WERI-Rb-1 (cell line): ENCODE measurements at regions not wholly inside any gene's neighbourhood (a gene's known extent, or its start where the extent isn't known, plus 50 kb on each side); places are given as distances from the start of the nearest gene placed in this dataset.

Source experiments
- DNase-seq: peaks from one replicate; pipeline ENCODE4 v3.0.0-alpha.2; 2020
- H3K27ac ChIP-seq: fragments of 250-450 bp; sonication (Bioruptor Pico); 2 replicates; pipeline ENCODE4 v1.5.1; 2020; ENCODE audit warnings: mild to moderate bottlenecking, moderate library complexity
- H3K27me3 ChIP-seq: fragments of 250-450 bp; sonication (Bioruptor Pico); 2 replicates; pipeline ENCODE4 v1.5.1; 2021; ENCODE audit warnings: mild to moderate bottlenecking, low read depth, moderate library complexity; ENCODE audit not compliant: insufficient read depth, severe bottlenecking
- H3K36me3 ChIP-seq: fragments of 250-450 bp; sonication (Bioruptor Pico); 2 replicates; pipeline ENCODE4 v1.5.1; 2020; ENCODE audit warnings: mild to moderate bottlenecking, moderate library complexity
- H3K4me3 ChIP-seq: 2 replicates; pipeline ENCODE4 v1.5.1; 2011; ENCODE audit warnings: low read depth, mild to moderate bottlenecking, control low read depth, low read length
- H3K9me3 ChIP-seq: fragments of 250-450 bp; sonication (Bioruptor Pico); 2 replicates; pipeline ENCODE4 v1.5.1; 2021; ENCODE audit warnings: mild to moderate bottlenecking, moderate library complexity; ENCODE audit not compliant: severe bottlenecking
- TF ChIP-seq, protein P1 (sequence below): IDR thresholded peaks from 2 replicates; pipeline ENCODE4 v1.5.1; 2011; ENCODE audit warnings: low read depth, mild to moderate bottlenecking, control low read depth, inconsistent platforms, low read length

- no peaks in the 10 kb centered on the region for H3K9me3 ChIP-seq
- H3K27me3 ChIP-seq = no peaks in the 10 kb centered on the region
- no peak for DNase-seq
- no peak overlapping the region for H3K27ac ChIP-seq
- TF ChIP-seq, protein P1, sequence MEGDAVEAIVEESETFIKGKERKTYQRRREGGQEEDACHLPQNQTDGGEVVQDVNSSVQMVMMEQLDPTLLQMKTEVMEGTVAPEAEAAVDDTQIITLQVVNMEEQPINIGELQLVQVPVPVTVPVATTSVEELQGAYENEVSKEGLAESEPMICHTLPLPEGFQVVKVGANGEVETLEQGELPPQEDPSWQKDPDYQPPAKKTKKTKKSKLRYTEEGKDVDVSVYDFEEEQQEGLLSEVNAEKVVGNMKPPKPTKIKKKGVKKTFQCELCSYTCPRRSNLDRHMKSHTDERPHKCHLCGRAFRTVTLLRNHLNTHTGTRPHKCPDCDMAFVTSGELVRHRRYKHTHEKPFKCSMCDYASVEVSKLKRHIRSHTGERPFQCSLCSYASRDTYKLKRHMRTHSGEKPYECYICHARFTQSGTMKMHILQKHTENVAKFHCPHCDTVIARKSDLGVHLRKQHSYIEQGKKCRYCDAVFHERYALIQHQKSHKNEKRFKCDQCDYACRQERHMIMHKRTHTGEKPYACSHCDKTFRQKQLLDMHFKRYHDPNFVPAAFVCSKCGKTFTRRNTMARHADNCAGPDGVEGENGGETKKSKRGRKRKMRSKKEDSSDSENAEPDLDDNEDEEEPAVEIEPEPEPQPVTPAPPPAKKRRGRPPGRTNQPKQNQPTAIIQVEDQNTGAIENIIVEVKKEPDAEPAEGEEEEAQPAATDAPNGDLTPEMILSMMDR = no peak
- no peaks in the 10 kb centered on the region for H3K36me3 ChIP-seq
- H3K4me3 ChIP-seq = no peak overlapping the region
Measured at GRCh38 chr2:133734716-133735495, 166.6 kb upstream of the NCKAP5 start.

GRCh38 chr2:133736674-133737073 lies 168.4 kb upstream of the NCKAP5 start:
- Histone ChIP-seq H3K27me3 (no peaks in the 10 kb centered on the region), H3K36me3 (no peaks in the 10 kb centered on the region), H3K4me3 (no peak overlapping the region), H3K27ac (no peak overlapping the region), H3K9me3 (no peaks in the 10 kb centered on the region)
- no peak for DNase-seq
- TF ChIP-seq, protein P1 = no peak

DNA sequence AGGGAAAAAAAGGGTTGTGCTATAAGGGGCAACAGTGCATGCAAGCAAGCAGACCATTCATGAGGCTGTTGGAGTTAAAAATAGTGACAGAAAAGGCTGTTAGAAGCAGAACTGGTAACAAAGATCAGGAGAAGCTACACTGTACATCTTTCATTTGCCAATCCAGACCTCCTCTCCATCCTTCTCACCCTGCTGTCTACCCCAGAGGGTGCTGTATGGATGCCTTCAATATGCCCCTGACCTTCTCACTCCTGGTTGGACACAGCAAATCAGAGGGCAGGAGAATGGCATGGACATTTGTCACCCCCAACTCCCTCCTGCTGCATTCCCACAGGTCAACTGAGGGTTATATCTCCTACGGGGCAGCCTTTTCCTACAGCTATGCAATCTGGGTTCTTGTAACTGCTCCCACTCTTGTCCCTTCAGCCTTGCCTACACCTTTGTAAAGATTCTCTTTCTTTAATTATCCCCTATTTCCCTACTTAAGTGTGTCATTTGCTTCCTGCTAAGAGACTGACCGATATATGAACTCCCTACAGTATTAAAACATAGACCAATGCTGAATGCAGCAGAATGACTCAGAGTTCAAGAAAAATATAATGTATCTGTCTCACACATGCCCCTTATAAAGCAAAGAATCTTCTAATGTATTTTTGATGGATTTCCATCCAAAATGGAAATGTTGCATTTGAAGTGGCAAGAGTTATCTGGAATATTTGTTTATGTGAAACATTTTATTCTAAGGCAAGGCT lies 169.2 kb upstream of the NCKAP5 start:
- no peak overlapping the region for H3K4me3 ChIP-seq
- TF ChIP-seq, protein P1 = no peak
- H3K36me3 ChIP-seq = no peaks in the 10 kb centered on the region
- H3K27ac ChIP-seq = no peak overlapping the region
- H3K9me3 ChIP-seq = no peaks in the 10 kb centered on the region
- no peak for DNase-seq
- H3K27me3 ChIP-seq = no peaks in the 10 kb centered on the region

- Histone ChIP-seq H3K4me3 (no peak overlapping the region), H3K27ac (no peak overlapping the region), H3K36me3 (no peaks in the 10 kb centered on the region), H3K27me3 (no peaks in the 10 kb centered on the region), H3K9me3 (no peaks in the 10 kb centered on the region)
- TF ChIP-seq, protein P1 = no peak
- DNase-seq = no peak
Measured at GRCh38 chr2:133739039-133739438, 170.8 kb upstream of the NCKAP5 start.

GRCh38 chr2:133740500-133740899 lies 172.2 kb upstream of the NCKAP5 start:
- H3K36me3 ChIP-seq = no peaks in the 10 kb centered on the region
- H3K4me3 ChIP-seq = no peak overlapping the region
- no peaks in the 10 kb centered on the region for H3K27me3 ChIP-seq
- no peaks in the 10 kb centered on the region for H3K9me3 ChIP-seq
- no peak for DNase-seq
- no peak overlapping the region for H3K27ac ChIP-seq
- TF ChIP-seq, protein P1 = no peak
